K562 (cell line): ENCODE measurements at regions not wholly inside any gene's neighbourhood (a gene's known extent, or its start where the extent isn't known, plus 50 kb on each side); places are given as distances from the start of the nearest gene placed in this dataset.

Source experiments
- ATAC-seq: fragments of 200-7000 bp; cut with Tn5 transposase; 3 replicates; pipeline ENCODE4 v1.9.1; 2020; ENCODE audit warnings: moderate library complexity
- BruUV-seq: library from RNA; stranded (reverse); fragments of 400-500 nt; replicated peaks from 2 replicates; lab custom pipeline; 2021; lab: Mats Ljungman, UMichigan
- CTCF ChIA-PET: fragments of 300-600 bp; formaldehyde crosslinking; extraction: SDS; loops from one replicate; lab custom pipeline; 2021; ENCODE audit warnings: low intra/inter-chr PET ratio; lab: Yijun Ruan, JAX
- POLR2A ChIA-PET: fragments of 300-600, 350-650 bp; sonication (Branson Sonifier 250); formaldehyde crosslinking; extraction: SDS; loops from one replicate; lab custom pipeline; 2021; ENCODE audit warnings: antibody characterized with exemption, inconsistent platforms; lab: Yijun Ruan, JAX
- DNase-seq, 4 experiments: peaks; one replicate each; pipeline versions ENCODE4 v3.0.0 to v3.0.0-alpha.2; 2011 to 2018; ENCODE audit warnings: low spot score in 3 of 4, mixed read lengths in 3 of 4; ENCODE audit errors: extremely low read depth in 1 of 4
- FAIRE-seq: peaks from 2 replicates; lab custom pipeline; 2011; peaks lifted over from hg19 to GRCh38; lab: Jason Lieb, UNC
- H2AFZ ChIP-seq: 2 replicates; pipeline ENCODE4 v1.6.0; 2011; ENCODE audit warnings: low read depth, low read length, control low read depth, inconsistent platforms
- H3K27ac ChIP-seq: fragments of 200-600 bp; 3 replicates; pipeline ENCODE4 v1.8.0; 2011; ENCODE audit warnings: low read depth, mild to moderate bottlenecking, control low read depth, inconsistent platforms, low read length, moderate library complexity, mixed read lengths; ENCODE audit errors: extremely low read depth
- H3K27me3 ChIP-seq, 2 experiments: fragments of 300-600 bp in 1 of 2; 2 replicates in 1 of 2; 3 replicates in 1 of 2; pipeline versions ENCODE4 v1.6.0 to v1.8.0; 2011; ENCODE audit warnings: inconsistent platforms in 2 of 2, low read length in 2 of 2, mild to moderate bottlenecking in 1 of 2, mixed read lengths in 1 of 2, moderate library complexity in 1 of 2; ENCODE audit not compliant: control insufficient read depth in 2 of 2, insufficient read depth in 2 of 2
- H3K36me3 ChIP-seq: fragments of 300-600 bp; 3 replicates; pipeline ENCODE4 v1.8.0; 2011; ENCODE audit warnings: mild to moderate bottlenecking, low read length, inconsistent platforms; ENCODE audit not compliant: control insufficient read depth, insufficient read depth
- H3K4me1 ChIP-seq, 2 experiments: fragments of 200-600 bp in 1 of 2; replicated peaks in 1 of 2; 2 replicates in 1 of 2; 3 replicates in 1 of 2; pipeline versions ENCODE4 v1.5.1 to v1.8.0; 2011; ENCODE audit warnings: inconsistent platforms in 2 of 2, low read length in 2 of 2, mild to moderate bottlenecking in 1 of 2, mixed read lengths in 1 of 2, moderate library complexity in 1 of 2; ENCODE audit not compliant: control insufficient read depth in 2 of 2, insufficient read depth in 2 of 2
- H3K4me2 ChIP-seq: 2 replicates; pipeline ENCODE4 v1.6.1; 2011; ENCODE audit warnings: low read length, control low read depth, inconsistent platforms, mixed read lengths; ENCODE audit not compliant: insufficient read depth
- H3K4me3 ChIP-seq: fragments of 200-600 bp; sonication (generic), shearing (Covaris generic); 2 replicates; pipeline ENCODE4 v1.5.1; 2016; ENCODE audit warnings: control low read depth, inconsistent platforms
- H3K79me2 ChIP-seq: fragments of 200-600 bp; 3 replicates; pipeline ENCODE4 v1.8.0; 2011; ENCODE audit warnings: low read length, inconsistent platforms; ENCODE audit not compliant: control insufficient read depth, insufficient read depth
- H3K9ac ChIP-seq, 2 experiments: 2 replicates each; pipeline versions ENCODE4 v1.6.0 to v1.6.1; 2011; ENCODE audit warnings: low read depth in 2 of 2, low read length in 2 of 2, control low read depth in 1 of 2, inconsistent platforms in 1 of 2, mild to moderate bottlenecking in 1 of 2, mixed read lengths in 1 of 2; ENCODE audit not compliant: insufficient read depth in 1 of 2
- H3K9me1 ChIP-seq: one replicate; pipeline ENCODE4 v1.6.0; 2011; ENCODE audit warnings: inconsistent platforms, mild to moderate bottlenecking, low read length, moderate library complexity; ENCODE audit not compliant: control insufficient read depth, insufficient read depth
- H3K9me3 ChIP-seq: replicated peaks from 2 replicates; pipeline ENCODE4 v1.5.1; 2011; ENCODE audit warnings: low read depth, low read length, inconsistent platforms; ENCODE audit not compliant: control insufficient read depth, insufficient read depth
- H4K20me1 ChIP-seq: replicated peaks from 2 replicates; pipeline ENCODE4 v1.6.1; 2011; ENCODE audit warnings: low read length, inconsistent platforms, mixed read lengths; ENCODE audit not compliant: control insufficient read depth, insufficient read depth
- CCAR2 ChIP-seq: fragments of 200-400 bp; formaldehyde crosslinking; IDR thresholded peaks from 2 replicates; pipeline ENCODE4 v1.6.1; 2017; ENCODE audit warnings: mild to moderate bottlenecking, low read depth, low read length
- CHD4 ChIP-seq: fragments of 200-600 bp; sonication (generic); IDR thresholded peaks from 3 replicates; pipeline ENCODE4 v1.6.1; 2012; ENCODE audit warnings: low read depth, mild to moderate bottlenecking, mixed read lengths, low read length, inconsistent platforms; ENCODE audit not compliant: insufficient read depth, insufficient replicate concordance, poor library complexity, severe bottlenecking
- DACH1 ChIP-seq: fragments of 450-650 bp; IDR thresholded peaks from 2 replicates; pipeline ENCODE4 v1.6.1; 2018; ENCODE audit not compliant: partially characterized antibody
- EP400 ChIP-seq: fragments of 450-650 bp; IDR thresholded peaks from 2 replicates; pipeline ENCODE4 v1.6.1; 2017; ENCODE audit warnings: antibody characterized with exemption, mild to moderate bottlenecking, moderate library complexity
- FOXJ3 ChIP-seq: sonication (generic); formaldehyde crosslinking; IDR thresholded peaks from 2 replicates; pipeline ENCODE4 v1.4.0; 2020; ENCODE audit warnings: mild to moderate bottlenecking, missing genetic modification reagents
- KHSRP ChIP-seq: fragments of 450-650 bp; IDR thresholded peaks from 2 replicates; pipeline ENCODE4 v1.6.1; 2017
- MCM7 ChIP-seq, 2 experiments: fragments of 450-650 bp; IDR thresholded peaks; 2 replicates each; pipeline ENCODE4 v1.6.1; 2016 to 2018
- MECOM ChIP-seq: fragments of 250-450 bp; sonication (Bioruptor Pico); IDR thresholded peaks from 2 replicates; pipeline ENCODE4 v1.8.0; 2022; ENCODE audit warnings: inconsistent platforms
- MTA3 ChIP-seq: fragments of 450-650 bp; formaldehyde crosslinking; IDR thresholded peaks from 2 replicates; pipeline ENCODE4 v1.6.1; 2017; ENCODE audit warnings: mild to moderate bottlenecking, borderline replicate concordance
- NFE2 ChIP-seq: IDR thresholded peaks from 2 replicates; pipeline ENCODE4 v1.6.1; 2014; ENCODE audit warnings: antibody characterized with exemption, low read depth
- SRSF9 ChIP-seq: fragments of 200-400 bp; formaldehyde crosslinking; IDR thresholded peaks from 2 replicates; pipeline ENCODE4 v1.6.1; 2017; ENCODE audit warnings: low read depth, low read length, borderline replicate concordance
- ZNF75A ChIP-seq: fragments of 450-650 bp; formaldehyde crosslinking; IDR thresholded peaks from 2 replicates; pipeline ENCODE4 v1.4.0; 2020; ENCODE audit warnings: mild to moderate bottlenecking
- WGBS: fragments of 100-300 bp; shearing (Covaris generic); methylation state at CpG from one replicate; pipeline ENCODE4 v1.1.6; 2016; ENCODE audit warnings: low coverage, mixed read lengths; ENCODE audit not compliant: insufficient coverage; ENCODE audit errors: missing lambda C conversion rate; 5-methylcytosine and 5-hydroxymethylcytosine counted together
- in situ Hi-C: fragments of 300-500 bp; cut with MboI; formaldehyde crosslinking; loops from 4 replicates; pipeline ENCODE4 v1.15.0; 2018; ENCODE audit warnings: inconsistent platforms, mixed read lengths
- intact Hi-C: fragments of 100-400 bp; cut with micrococcal nuclease; formaldehyde crosslinking; loops from 2 replicates; pipeline ENCODE4 v1.14.2; 2022
- TF ChIP-seq, protein P1 (sequence below), 3 experiments: fragments of 200-800 bp in 1 of 3; fragments of 250-450 bp in 1 of 3; fragments of 450-650 bp in 1 of 3; sonication (Bioruptor Pico) in 1 of 3; sonication (Bioruptor generic) in 1 of 3; formaldehyde crosslinking in 1 of 3; IDR thresholded peaks; 2 replicates each; pipeline versions ENCODE4 v1.6.1 to v1.8.0; 2016 to 2022; ENCODE audit warnings: mild to moderate bottlenecking in 2 of 3, missing genetic modification characterization in 2 of 3, missing compliant biosample characterization in 1 of 3, moderate library complexity in 1 of 3
- TF ChIP-seq, protein P2 (sequence below): fragments of 250-450 bp; sonication (Bioruptor Pico); IDR thresholded peaks from 2 replicates; pipeline ENCODE4 v1.9.0; 2021; ENCODE audit warnings: mild to moderate bottlenecking, inconsistent platforms

DNA sequence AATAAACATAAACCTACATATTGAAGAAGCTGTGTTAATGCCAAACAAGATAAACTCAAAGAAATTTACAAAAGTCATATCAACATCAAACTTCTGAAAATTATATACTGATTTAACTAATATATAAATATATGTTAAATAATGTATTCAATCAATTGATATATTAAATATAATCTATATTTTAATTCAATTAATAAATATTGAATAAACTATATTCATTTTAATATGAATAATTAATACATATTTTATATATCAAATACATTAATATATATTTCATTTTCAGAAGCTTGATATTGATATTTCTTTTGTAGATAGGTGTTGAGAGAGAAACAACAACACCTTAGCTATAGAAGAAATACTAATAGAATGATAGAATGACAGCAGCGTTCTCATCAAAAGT is 768.1 kb downstream of the MECOM start (continued):
- TF ChIP-seq, protein P1, sequence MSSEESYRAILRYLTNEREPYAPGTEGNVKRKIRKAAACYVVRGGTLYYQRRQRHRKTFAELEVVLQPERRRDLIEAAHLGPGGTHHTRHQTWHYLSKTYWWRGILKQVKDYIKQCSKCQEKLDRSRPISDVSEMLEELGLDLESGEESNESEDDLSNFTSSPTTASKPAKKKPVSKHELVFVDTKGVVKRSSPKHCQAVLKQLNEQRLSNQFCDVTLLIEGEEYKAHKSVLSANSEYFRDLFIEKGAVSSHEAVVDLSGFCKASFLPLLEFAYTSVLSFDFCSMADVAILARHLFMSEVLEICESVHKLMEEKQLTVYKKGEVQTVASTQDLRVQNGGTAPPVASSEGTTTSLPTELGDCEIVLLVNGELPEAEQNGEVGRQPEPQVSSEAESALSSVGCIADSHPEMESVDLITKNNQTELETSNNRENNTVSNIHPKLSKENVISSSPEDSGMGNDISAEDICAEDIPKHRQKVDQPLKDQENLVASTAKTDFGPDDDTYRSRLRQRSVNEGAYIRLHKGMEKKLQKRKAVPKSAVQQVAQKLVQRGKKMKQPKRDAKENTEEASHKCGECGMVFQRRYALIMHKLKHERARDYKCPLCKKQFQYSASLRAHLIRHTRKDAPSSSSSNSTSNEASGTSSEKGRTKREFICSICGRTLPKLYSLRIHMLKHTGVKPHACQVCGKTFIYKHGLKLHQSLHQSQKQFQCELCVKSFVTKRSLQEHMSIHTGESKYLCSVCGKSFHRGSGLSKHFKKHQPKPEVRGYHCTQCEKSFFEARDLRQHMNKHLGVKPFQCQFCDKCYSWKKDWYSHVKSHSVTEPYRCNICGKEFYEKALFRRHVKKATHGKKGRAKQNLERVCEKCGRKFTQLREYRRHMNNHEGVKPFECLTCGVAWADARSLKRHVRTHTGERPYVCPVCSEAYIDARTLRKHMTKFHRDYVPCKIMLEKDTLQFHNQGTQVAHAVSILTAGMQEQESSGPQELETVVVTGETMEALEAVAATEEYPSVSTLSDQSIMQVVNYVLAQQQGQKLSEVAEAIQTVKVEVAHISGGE (CRISPR knock-in tag; IDR thresholded peaks at IDR 0.05) = no peak

DNA sequence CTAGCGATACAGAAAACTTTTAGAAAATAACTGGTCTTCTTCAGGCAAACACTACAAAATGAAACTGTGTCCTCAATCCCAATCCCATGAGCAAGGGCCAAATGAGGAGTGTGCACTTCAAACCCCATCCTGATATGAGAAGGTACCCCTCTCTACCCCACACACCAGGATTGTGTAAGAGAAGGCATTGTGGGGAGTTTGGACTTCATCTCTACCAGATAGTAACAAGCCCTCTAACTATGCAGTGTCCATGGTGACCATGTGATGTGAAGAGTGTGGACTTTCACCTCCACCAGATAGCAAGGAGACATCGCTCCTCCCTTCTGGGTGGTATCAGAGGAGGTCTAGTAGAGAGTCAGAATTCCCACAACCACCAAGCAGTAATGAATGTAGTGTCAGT is 769.3 kb downstream of the MECOM start:
- no peak overlapping the region for H3K27ac ChIP-seq
- H3K36me3 ChIP-seq = no peaks in the 10 kb centered on the region
- no peak overlapping the region for H3K4me3 ChIP-seq
- H2AFZ ChIP-seq = no peak overlapping the region
- intact Hi-C loops (no loop called here), in situ Hi-C loops (no loop called here)
- WGBS = 0% methylated on average over 2 of the region's 2 CpGs
- H3K9ac ChIP-seq = no peak overlapping the region
- H3K4me1 ChIP-seq = no peaks in the 10 kb centered on the region
- POLR2A ChIA-PET = no interaction called here
- no peaks in the 10 kb centered on the region; the same call in 1 of the 2 replicates for H3K9me3 ChIP-seq
- H3K4me2 ChIP-seq = no peak overlapping the region
- no TSS peak for BruUV-seq
- no peaks in the 10 kb centered on the region for H3K79me2 ChIP-seq
- no peaks in the 10 kb centered on the region for H4K20me1 ChIP-seq
- CTCF ChIA-PET = no interaction called here
- no peak for ATAC-seq
- no peak for DNase-seq
- H3K9me1 ChIP-seq = no peaks in the 10 kb centered on the region
- TF ChIP-seq MCM7 (IDR thresholded peaks at IDR 0.05) (no peak), DACH1 (no peak), NFE2 (no peak), EP400 (no peak), ZNF75A (CRISPR knock-in tag) (no peak), CCAR2 (no peak), CHD4 (no peak), MTA3 (no peak), MECOM (no peak), KHSRP (no peak), FOXJ3 (CRISPR knock-in tag) (no peak), SRSF9 (no peak)
- TF ChIP-seq, protein P2, sequence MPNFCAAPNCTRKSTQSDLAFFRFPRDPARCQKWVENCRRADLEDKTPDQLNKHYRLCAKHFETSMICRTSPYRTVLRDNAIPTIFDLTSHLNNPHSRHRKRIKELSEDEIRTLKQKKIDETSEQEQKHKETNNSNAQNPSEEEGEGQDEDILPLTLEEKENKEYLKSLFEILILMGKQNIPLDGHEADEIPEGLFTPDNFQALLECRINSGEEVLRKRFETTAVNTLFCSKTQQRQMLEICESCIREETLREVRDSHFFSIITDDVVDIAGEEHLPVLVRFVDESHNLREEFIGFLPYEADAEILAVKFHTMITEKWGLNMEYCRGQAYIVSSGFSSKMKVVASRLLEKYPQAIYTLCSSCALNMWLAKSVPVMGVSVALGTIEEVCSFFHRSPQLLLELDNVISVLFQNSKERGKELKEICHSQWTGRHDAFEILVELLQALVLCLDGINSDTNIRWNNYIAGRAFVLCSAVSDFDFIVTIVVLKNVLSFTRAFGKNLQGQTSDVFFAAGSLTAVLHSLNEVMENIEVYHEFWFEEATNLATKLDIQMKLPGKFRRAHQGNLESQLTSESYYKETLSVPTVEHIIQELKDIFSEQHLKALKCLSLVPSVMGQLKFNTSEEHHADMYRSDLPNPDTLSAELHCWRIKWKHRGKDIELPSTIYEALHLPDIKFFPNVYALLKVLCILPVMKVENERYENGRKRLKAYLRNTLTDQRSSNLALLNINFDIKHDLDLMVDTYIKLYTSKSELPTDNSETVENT (CRISPR knock-in tag) = no peak
- H3K27me3 ChIP-seq = no peaks in the 10 kb centered on the region
- FAIRE-seq = no peak
